Smooth muscle cell (in vitro differentiated cells): ENCODE measurements at regions not wholly inside any gene's neighbourhood (a gene's known extent, or its start where the extent isn't known, plus 50 kb on each side); places are given as distances from the start of the nearest gene placed in this dataset.

ENCODE experiments used
- DNase-seq: peaks from one replicate; lab custom pipeline; 2025; ENCODE audit not compliant: unreplicated experiment; lab: John Stamatoyannopoulos, UW
- H2AFZ ChIP-seq: fragments of 200-600 bp; sonication (generic); 2 replicates; pipeline ENCODE4 v1.6.0; 2016; ENCODE audit warnings: antibody characterized with exemption, low read depth, mild to moderate bottlenecking
- H3F3A ChIP-seq: fragments of 200-600 bp; sonication (generic); 2 replicates; pipeline ENCODE4 v1.6.0; 2017; ENCODE audit warnings: antibody characterized with exemption, low read depth
- H3K27ac ChIP-seq: fragments of 200-600 bp; sonication (generic); 2 replicates; pipeline ENCODE4 v1.5.1; 2016; ENCODE audit warnings: low read depth, mild to moderate bottlenecking
- H3K27me3 ChIP-seq: fragments of 200-600 bp; sonication (generic); 2 replicates; pipeline ENCODE4 v1.6.1; 2016; ENCODE audit warnings: low read depth, mild to moderate bottlenecking
- H3K36me3 ChIP-seq: fragments of 200-600 bp; sonication (generic); 2 replicates; pipeline ENCODE4 v1.5.1; 2016; ENCODE audit warnings: low read depth
- H3K4me1 ChIP-seq: fragments of 200-600 bp; sonication (generic); 2 replicates; pipeline ENCODE4 v1.5.1; 2016; ENCODE audit warnings: low read depth
- H3K4me2 ChIP-seq: fragments of 200-600 bp; sonication (generic); 2 replicates; pipeline ENCODE4 v1.6.0; 2016; ENCODE audit warnings: mild to moderate bottlenecking
- H3K4me3 ChIP-seq: fragments of 200-600 bp; sonication (generic); 2 replicates; pipeline ENCODE4 v1.5.1; 2016; ENCODE audit warnings: mild to moderate bottlenecking
- H3K79me2 ChIP-seq: fragments of 200-600 bp; sonication (generic); 2 replicates; pipeline ENCODE4 v1.6.0; 2016; ENCODE audit warnings: low read depth, mild to moderate bottlenecking
- H3K9ac ChIP-seq: fragments of 200-600 bp; sonication (generic); 2 replicates; pipeline ENCODE4 v1.6.0; 2016; ENCODE audit warnings: low read depth
- H3K9me3 ChIP-seq: fragments of 200-600 bp; sonication (generic); replicated peaks from 2 replicates; pipeline ENCODE4 v1.5.1; 2016; ENCODE audit warnings: low read depth
- H4K20me1 ChIP-seq: fragments of 200-600 bp; sonication (generic); 2 replicates; pipeline ENCODE4 v1.6.0; 2016; ENCODE audit warnings: low read depth
- WGBS: methylation state at CpG from one replicate; pipeline ENCODE4 v1.1.7; 2016; ENCODE audit warnings: low lambda C conversion rate; 5-methylcytosine and 5-hydroxymethylcytosine counted together
- TF ChIP-seq, protein P1 (sequence below): fragments of 200-600 bp; sonication (generic); IDR thresholded peaks from 2 replicates; pipeline ENCODE4 v1.5.1; 2017; ENCODE audit warnings: borderline replicate concordance, mild to moderate bottlenecking, antibody characterized with exemption; ENCODE audit not compliant: insufficient read depth, poor library complexity, severe bottlenecking

DNA sequence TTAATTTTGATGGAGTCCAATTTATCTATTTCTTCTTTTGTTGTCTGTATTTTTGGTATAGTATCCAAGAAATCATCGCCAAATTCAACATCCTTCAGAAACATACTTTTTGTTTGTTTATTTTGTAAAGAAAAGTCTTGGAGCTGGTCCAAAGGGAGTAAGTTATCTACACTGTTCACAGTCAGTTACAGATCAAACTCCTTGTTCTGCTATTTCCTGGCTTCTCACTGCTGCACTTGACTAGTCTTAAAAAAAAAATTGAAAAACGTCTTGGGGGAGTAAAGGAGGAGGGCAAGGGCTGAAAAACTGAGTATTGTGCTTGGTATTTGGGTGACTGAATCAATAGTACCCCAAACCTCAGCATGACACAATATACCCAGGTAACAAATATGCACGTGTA, 105.6 kb downstream of the NFKBIZ start:
- Histone ChIP-seq H4K20me1 (no peaks in the 10 kb centered on the region), H3K79me2 (no peaks in the 10 kb centered on the region), H3K4me1 (peaks cover 3% of the 10 kb centered on the region), H3K27me3 (no peaks in the 10 kb centered on the region), H3F3A (peaks cover 9% of the 10 kb centered on the region), H3K36me3 (no peaks in the 10 kb centered on the region), H2AFZ (peak overlapping the region; percentile 16), H3K4me3 (no peak overlapping the region), H3K9ac (no peak overlapping the region), H3K4me2 (no peak overlapping the region), H3K27ac (no peak overlapping the region), H3K9me3 (peaks cover 2% of the 10 kb centered on the region)
- WGBS: 57% methylated on average over 3 of the region's 3 CpGs
- TF ChIP-seq, protein P1, sequence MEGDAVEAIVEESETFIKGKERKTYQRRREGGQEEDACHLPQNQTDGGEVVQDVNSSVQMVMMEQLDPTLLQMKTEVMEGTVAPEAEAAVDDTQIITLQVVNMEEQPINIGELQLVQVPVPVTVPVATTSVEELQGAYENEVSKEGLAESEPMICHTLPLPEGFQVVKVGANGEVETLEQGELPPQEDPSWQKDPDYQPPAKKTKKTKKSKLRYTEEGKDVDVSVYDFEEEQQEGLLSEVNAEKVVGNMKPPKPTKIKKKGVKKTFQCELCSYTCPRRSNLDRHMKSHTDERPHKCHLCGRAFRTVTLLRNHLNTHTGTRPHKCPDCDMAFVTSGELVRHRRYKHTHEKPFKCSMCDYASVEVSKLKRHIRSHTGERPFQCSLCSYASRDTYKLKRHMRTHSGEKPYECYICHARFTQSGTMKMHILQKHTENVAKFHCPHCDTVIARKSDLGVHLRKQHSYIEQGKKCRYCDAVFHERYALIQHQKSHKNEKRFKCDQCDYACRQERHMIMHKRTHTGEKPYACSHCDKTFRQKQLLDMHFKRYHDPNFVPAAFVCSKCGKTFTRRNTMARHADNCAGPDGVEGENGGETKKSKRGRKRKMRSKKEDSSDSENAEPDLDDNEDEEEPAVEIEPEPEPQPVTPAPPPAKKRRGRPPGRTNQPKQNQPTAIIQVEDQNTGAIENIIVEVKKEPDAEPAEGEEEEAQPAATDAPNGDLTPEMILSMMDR: no peak
- DNase-seq: no peak

DNA sequence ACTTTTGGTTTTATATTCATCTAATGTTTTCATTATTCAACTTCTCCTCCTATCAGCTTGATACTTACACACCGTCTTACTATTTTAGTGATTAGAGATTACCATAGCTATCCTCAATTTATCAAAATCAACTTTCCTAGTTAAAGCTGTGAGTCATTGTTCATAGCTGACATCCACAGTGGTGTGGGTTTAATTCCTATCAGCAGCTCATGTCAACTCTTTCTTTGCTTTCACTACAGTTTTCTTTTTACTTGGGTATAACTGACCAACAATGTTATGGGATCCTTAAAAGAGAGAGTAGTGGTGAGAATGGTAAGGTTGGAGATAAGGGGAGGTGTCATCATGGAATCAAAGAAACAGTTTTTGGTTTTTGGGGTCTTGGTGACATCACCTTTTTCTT, 112.7 kb downstream of the NFKBIZ start:
- H3K4me3 ChIP-seq: no peak overlapping the region
- no peak for DNase-seq

DNA sequence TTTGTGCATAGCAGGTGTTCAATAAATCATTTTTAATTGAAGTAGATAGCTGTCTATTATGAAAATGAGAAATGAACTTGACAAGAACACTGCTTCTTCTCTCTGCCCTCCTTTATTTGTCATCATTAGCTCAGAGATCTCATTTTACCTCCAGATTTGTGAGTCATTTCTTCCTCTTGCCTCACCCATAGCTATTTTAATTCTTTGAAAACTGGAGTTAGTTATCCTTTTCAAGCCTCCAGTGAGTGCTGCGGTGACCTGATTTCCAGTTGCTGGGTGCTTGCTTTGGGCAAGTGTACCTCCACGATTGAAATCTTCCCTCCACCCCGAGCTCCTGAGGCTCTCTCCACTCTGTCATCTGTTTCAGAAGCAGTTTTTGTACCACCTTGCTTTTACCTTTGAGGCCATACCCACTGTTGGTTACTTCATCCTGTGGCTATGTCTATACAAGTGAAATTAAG, 114.6 kb downstream of the NFKBIZ start:
- H3K4me2 ChIP-seq: no peak overlapping the region
- no peaks in the 10 kb centered on the region for H4K20me1 ChIP-seq
- DNase-seq: no peak
- TF ChIP-seq, protein P1: no peak
- 85% methylated on average over 3 of the region's 3 CpGs for WGBS
- no peaks in the 10 kb centered on the region for H3K36me3 ChIP-seq
- H3K27me3 ChIP-seq: no peaks in the 10 kb centered on the region
- no peak overlapping the region for H2AFZ ChIP-seq
- no peak overlapping the region for H3K4me3 ChIP-seq
- H3K27ac ChIP-seq: no peak overlapping the region
- H3K9ac ChIP-seq: no peak overlapping the region
- peaks cover 8% of the 10 kb centered on the region for H3K9me3 ChIP-seq
- H3K4me1 ChIP-seq: no peaks in the 10 kb centered on the region
- no peaks in the 10 kb centered on the region for H3K79me2 ChIP-seq
- no peaks in the 10 kb centered on the region for H3F3A ChIP-seq

More for the DNA sequence above, 112.7 kb downstream of the NFKBIZ start:
- no peaks in the 10 kb centered on the region for H4K20me1 ChIP-seq
- TF ChIP-seq, protein P1: no peak
- H3K79me2 ChIP-seq: no peaks in the 10 kb centered on the region
- no peaks in the 10 kb centered on the region for H3K4me1 ChIP-seq
- no peaks in the 10 kb centered on the region for H3K27me3 ChIP-seq
- H2AFZ ChIP-seq: peak overlapping the region; percentile 8
- no peaks in the 10 kb centered on the region for H3F3A ChIP-seq
- 24% methylated on average over 1 of the region's 1 CpG for WGBS
- peaks cover 8% of the 10 kb centered on the region for H3K9me3 ChIP-seq
- H3K9ac ChIP-seq: no peak overlapping the region
- H3K4me2 ChIP-seq: peak overlapping the region; percentile 46
- peak overlapping the region; percentile 55 for H3K27ac ChIP-seq
- no peaks in the 10 kb centered on the region for H3K36me3 ChIP-seq

DNA sequence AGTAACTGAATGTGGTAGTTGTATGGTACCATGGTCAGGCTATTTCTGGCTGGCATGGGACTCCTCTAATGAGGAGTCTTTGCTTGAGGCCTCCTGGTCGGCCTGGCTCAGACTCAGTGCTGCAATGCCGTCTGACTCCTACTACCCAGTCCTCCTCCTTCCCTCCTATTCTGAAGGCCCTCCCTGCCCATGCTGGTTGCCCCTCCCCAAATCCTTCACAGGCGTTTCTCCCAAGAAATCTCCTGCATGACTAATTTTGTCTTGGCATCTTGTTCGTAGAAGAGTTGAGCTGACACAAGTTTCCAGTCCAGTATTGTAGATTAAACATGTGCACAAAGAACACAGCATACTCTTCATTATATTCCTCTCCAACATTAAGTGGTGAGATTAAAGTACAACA, 115.5 kb downstream of the NFKBIZ start:
- Histone ChIP-seq H3K4me1 (no peaks in the 10 kb centered on the region), H3K27me3 (no peaks in the 10 kb centered on the region), H4K20me1 (no peaks in the 10 kb centered on the region), H3K9me3 (peaks cover 6% of the 10 kb centered on the region), H3K4me2 (no peak overlapping the region), H3K27ac (no peak overlapping the region), H3K79me2 (no peaks in the 10 kb centered on the region), H3K9ac (no peak overlapping the region), H3F3A (no peaks in the 10 kb centered on the region), H3K36me3 (no peaks in the 10 kb centered on the region), H3K4me3 (no peak overlapping the region), H2AFZ (no peak overlapping the region)
- WGBS: 50% methylated on average over 4 of the region's 4 CpGs
- TF ChIP-seq, protein P1: no peak
- DNase-seq: no peak
